HEK293 (cell line): ENCODE measurements at regions not wholly inside any gene's neighbourhood (a gene's known extent, or its start where the extent isn't known, plus 50 kb on each side); places are given as distances from the start of the nearest gene placed in this dataset.

ENCODE experiments used
- CTCF ChIA-PET: fragments of 350-600 bp; formaldehyde crosslinking; extraction: SDS; loops from one replicate; lab custom pipeline; 2021; ENCODE audit warnings: antibody characterized with exemption; lab: Yijun Ruan, JAX
- POLR2A ChIA-PET: fragments of 300-600 bp; formaldehyde crosslinking; extraction: SDS; loops from one replicate; lab custom pipeline; 2020; ENCODE audit warnings: antibody characterized with exemption, inconsistent platforms; lab: Yijun Ruan, JAX
- H3K27ac ChIP-seq: fragments of 200-500 bp; sonication (Bioruptor generic); 2 replicates; pipeline ENCODE4 v1.5.1; 2014; ENCODE audit warnings: low read depth, low read length, control low read depth, inconsistent platforms; ENCODE audit errors: extremely low read depth
- H3K36me3 ChIP-seq, 2 experiments: fragments of 200-500 bp in 1 of 2; sonication (Bioruptor generic) in 1 of 2; 1 replicate in 1 of 2; 2 replicates in 1 of 2; pipeline ENCODE4 v1.5.1; 2014 to 2017; ENCODE audit warnings: inconsistent platforms in 2 of 2, low read length in 2 of 2; ENCODE audit not compliant: control insufficient read depth in 2 of 2, insufficient read depth in 1 of 2
- H3K4me1 ChIP-seq: fragments of 200-500 bp; sonication (Bioruptor generic); 2 replicates; pipeline ENCODE4 v1.5.1; 2014; ENCODE audit warnings: mild to moderate bottlenecking, low read length, inconsistent platforms; ENCODE audit not compliant: control insufficient read depth, insufficient read depth
- H3K4me3 ChIP-seq: 2 replicates; pipeline ENCODE4 v1.5.1; 2011; ENCODE audit warnings: low read depth, mild to moderate bottlenecking, control low read depth, low read length, moderate library complexity
- H3K9me3 ChIP-seq: fragments of 200-500 bp; sonication (Bioruptor generic); 2 replicates; pipeline ENCODE4 v1.5.1; 2014; ENCODE audit warnings: low read depth, low read length, inconsistent platforms; ENCODE audit not compliant: control insufficient read depth, insufficient read depth
- BCL11B ChIP-seq: fragments of 450-650 bp; formaldehyde crosslinking; IDR thresholded peaks from 2 replicates; pipeline ENCODE4 v1.5.1; 2016; ENCODE audit warnings: low read depth, missing biosample characterization, missing genetic modification characterization
- GFI1B ChIP-seq: fragments of 450-650 bp; formaldehyde crosslinking; IDR thresholded peaks from 2 replicates; pipeline ENCODE4 v1.5.1; 2016; ENCODE audit warnings: missing biosample characterization, missing genetic modification characterization
- REPIN1 ChIP-seq: fragments of 450-650 bp; formaldehyde crosslinking; IDR thresholded peaks from 2 replicates; pipeline ENCODE4 v1.5.1; 2017; ENCODE audit warnings: missing biosample characterization, missing genetic modification characterization, low read depth
- SALL2 ChIP-seq: fragments of 450-650 bp; formaldehyde crosslinking; IDR thresholded peaks from 2 replicates; pipeline ENCODE4 v1.5.0; 2017; ENCODE audit warnings: missing biosample characterization, mild to moderate bottlenecking, missing genetic modification characterization, borderline replicate concordance
- SCRT1 ChIP-seq: fragments of 450-650 bp; formaldehyde crosslinking; IDR thresholded peaks from 2 replicates; pipeline ENCODE4 v1.5.1; 2016; ENCODE audit warnings: missing biosample characterization, missing genetic modification characterization, borderline replicate concordance
- WT1 ChIP-seq: fragments of 450-650 bp; formaldehyde crosslinking; IDR thresholded peaks from 2 replicates; pipeline ENCODE4 v1.5.1; 2016; ENCODE audit warnings: missing biosample characterization, missing genetic modification characterization
- ZBTB11 ChIP-seq: fragments of 450-650 bp; formaldehyde crosslinking; conservative IDR thresholded peaks from 2 replicates; pipeline ENCODE4 v1.5.1; 2016; ENCODE audit warnings: low read depth, missing biosample characterization, missing genetic modification characterization
- ZNF140 ChIP-seq: fragments of 450-650 bp; formaldehyde crosslinking; IDR thresholded peaks from 2 replicates; pipeline ENCODE4 v1.5.1; 2016; ENCODE audit warnings: missing biosample characterization, missing genetic modification characterization
- ZNF184 ChIP-seq: fragments of 450-650 bp; IDR thresholded peaks from 2 replicates; pipeline ENCODE4 v1.5.1; 2018; ENCODE audit warnings: missing biosample characterization, mild to moderate bottlenecking, missing genetic modification characterization
- ZNF202 ChIP-seq: fragments of 450-650 bp; formaldehyde crosslinking; IDR thresholded peaks from 2 replicates; pipeline ENCODE4 v1.5.1; 2016; ENCODE audit warnings: missing biosample characterization, missing genetic modification characterization, borderline replicate concordance
- ZNF248 ChIP-seq: fragments of 450-650 bp; formaldehyde crosslinking; IDR thresholded peaks from 2 replicates; pipeline ENCODE4 v1.5.1; 2017; ENCODE audit warnings: missing biosample characterization, missing genetic modification characterization
- ZNF26 ChIP-seq: fragments of 450-650 bp; formaldehyde crosslinking; IDR thresholded peaks from 2 replicates; pipeline ENCODE4 v1.5.1; 2016; ENCODE audit warnings: missing biosample characterization, missing genetic modification characterization
- ZNF302 ChIP-seq: fragments of 450-650 bp; formaldehyde crosslinking; IDR thresholded peaks from 2 replicates; pipeline ENCODE4 v1.5.1; 2016; ENCODE audit warnings: missing biosample characterization, missing genetic modification characterization, low read depth
- ZNF311 ChIP-seq: fragments of 450-650 bp; formaldehyde crosslinking; IDR thresholded peaks from 2 replicates; pipeline ENCODE4 v1.5.1; 2017; ENCODE audit warnings: missing biosample characterization, missing genetic modification characterization, borderline replicate concordance
- ZNF341 ChIP-seq: fragments of 450-650 bp; formaldehyde crosslinking; IDR thresholded peaks from 2 replicates; pipeline ENCODE4; 2016; ENCODE audit warnings: low read depth, missing biosample characterization, missing genetic modification characterization
- ZNF561 ChIP-seq: fragments of 450-650 bp; IDR thresholded peaks from 2 replicates; pipeline ENCODE4 v1.5.1; 2018; ENCODE audit warnings: missing biosample characterization, missing genetic modification characterization, borderline replicate concordance
- ZNF626 ChIP-seq: fragments of 450-650 bp; sonication (Bioruptor Pico); formaldehyde crosslinking; IDR thresholded peaks from 2 replicates; pipeline ENCODE4 v1.5.1; 2018; ENCODE audit warnings: missing biosample characterization, missing genetic modification characterization, inconsistent platforms
- ZNF639 ChIP-seq: fragments of 450-650 bp; formaldehyde crosslinking; IDR thresholded peaks from 2 replicates; pipeline ENCODE4 v1.5.1; 2016; ENCODE audit warnings: missing biosample characterization, missing genetic modification characterization
- ZNF645 ChIP-seq: fragments of 450-650 bp; formaldehyde crosslinking; IDR thresholded peaks from 2 replicates; pipeline ENCODE4; 2016; ENCODE audit warnings: missing biosample characterization, missing genetic modification characterization
- ZNF777 ChIP-seq: fragments of 450-650 bp; formaldehyde crosslinking; IDR thresholded peaks from 2 replicates; pipeline ENCODE4 v1.5.1; 2017; ENCODE audit warnings: missing biosample characterization, missing genetic modification characterization, borderline replicate concordance
- ZNF785 ChIP-seq: fragments of 450-650 bp; formaldehyde crosslinking; IDR thresholded peaks from 2 replicates; pipeline ENCODE4 v1.5.1; 2016; ENCODE audit warnings: missing biosample characterization, missing genetic modification characterization

- ChIA-PET CTCF (no interaction called here), POLR2A (no interaction called here)
- Histone ChIP-seq H3K4me1 (no peaks in the 10 kb centered on the region), H3K27ac (no peak overlapping the region), H3K9me3 (no peaks in the 10 kb centered on the region), H3K36me3 (no peaks in the 10 kb centered on the region), H3K4me3 (no peak overlapping the region)
- no peak for TF ChIP-seq REPIN1 (tag by site-specific recombination)
- no peak for TF ChIP-seq ZNF202 (tag by site-specific recombination)
- no peak for TF ChIP-seq SCRT1 (tag by site-specific recombination)
- TF ChIP-seq ZNF184, result no peak
- no peak for TF ChIP-seq ZBTB11 (tag by site-specific recombination)
Observed at GRCh38 chr4:29051381-29051965, 1668.7 kb upstream of the PCDH7 start.

GRCh38 chr4:29052266-29052665, 1667.9 kb upstream of the PCDH7 start:
- ChIA-PET CTCF (no interaction called here), POLR2A (no interaction called here)
- TF ChIP-seq ZNF26 (no peak), ZNF302 (tag by site-specific recombination) (no peak), ZNF777 (tag by site-specific recombination) (no peak), ZNF140 (tag by site-specific recombination) (no peak)

GRCh38 chr4:29058531-29058930, 1661.6 kb upstream of the PCDH7 start:
- Histone ChIP-seq H3K9me3 (no peaks in the 10 kb centered on the region), H3K4me1 (no peaks in the 10 kb centered on the region), H3K36me3 (no peaks in the 10 kb centered on the region), H3K27ac (no peak overlapping the region), H3K4me3 (no peak overlapping the region)
- ChIA-PET POLR2A (no interaction called here), CTCF (interaction anchor here (0.5 kb wide), 1 partner anchor 10 kb away, joined by 3 read pairs; no protein-coding TSS in a partner anchor)
- TF ChIP-seq ZNF561 (tag by site-specific recombination), result no peak
- TF ChIP-seq ZNF311, result no peak
- no peak for TF ChIP-seq BCL11B (tag by site-specific recombination)
- no peak for TF ChIP-seq ZNF626
- TF ChIP-seq ZNF785 (tag by site-specific recombination), result no peak

More at GRCh38 chr4:29052266-29052665, 1667.9 kb upstream of the PCDH7 start:
- H3K4me1 ChIP-seq, result no peaks in the 10 kb centered on the region
- H3K36me3 ChIP-seq, result no peaks in the 10 kb centered on the region
- H3K9me3 ChIP-seq, result no peaks in the 10 kb centered on the region
- H3K4me3 ChIP-seq, result no peak overlapping the region
- H3K27ac ChIP-seq, result no peak overlapping the region

GRCh38 chr4:29066861-29067260, 1653.3 kb upstream of the PCDH7 start:
- Histone ChIP-seq H3K27ac (no peak overlapping the region), H3K9me3 (no peaks in the 10 kb centered on the region), H3K36me3 (no peaks in the 10 kb centered on the region), H3K4me1 (no peaks in the 10 kb centered on the region), H3K4me3 (no peak overlapping the region)
- CTCF ChIA-PET, result no interaction called here
- POLR2A ChIA-PET, result no interaction called here
- no peak for TF ChIP-seq ZNF248 (tag by site-specific recombination)
- no peak for TF ChIP-seq ZNF645 (tag by site-specific recombination)
- TF ChIP-seq ZNF785 (tag by site-specific recombination), result no peak
- no peak for TF ChIP-seq ZNF639
- no peak for TF ChIP-seq SALL2 (tag by site-specific recombination)
- no peak for TF ChIP-seq ZNF202 (tag by site-specific recombination)
- TF ChIP-seq GFI1B (tag by site-specific recombination), result no peak
- TF ChIP-seq ZNF341 (tag by site-specific recombination), result no peak
- no peak for TF ChIP-seq WT1 (tag by site-specific recombination)
